Osteoblast (primary cell): ENCODE measurements at regions not wholly inside any gene's neighbourhood (a gene's known extent, or its start where the extent isn't known, plus 50 kb on each side); places are given as distances from the start of the nearest gene placed in this dataset.

Experiments used
- DNase-seq: peaks from one replicate; pipeline ENCODE4 v3.0.0; 2011; ENCODE audit warnings: low spot score, mixed read lengths; ENCODE audit not compliant: insufficient read length; ENCODE audit errors: missing footprints
- H2AFZ ChIP-seq: 2 replicates; pipeline ENCODE4 v1.6.0; 2011; ENCODE audit warnings: mild to moderate bottlenecking, low read length
- H3K27ac ChIP-seq: 2 replicates; pipeline ENCODE4 v1.5.1; 2011; ENCODE audit warnings: mild to moderate bottlenecking, low read depth, low read length, moderate library complexity
- H3K27me3 ChIP-seq: 2 replicates; pipeline ENCODE4 v1.6.0; 2012; ENCODE audit warnings: mild to moderate bottlenecking, control low read depth, inconsistent platforms, low read length, moderate library complexity; ENCODE audit not compliant: insufficient read depth
- H3K36me3 ChIP-seq: 2 replicates; pipeline ENCODE4 v1.5.1; 2011; ENCODE audit warnings: mild to moderate bottlenecking, low read length, control low read depth, moderate library complexity; ENCODE audit not compliant: insufficient read depth
- H3K4me1 ChIP-seq: 2 replicates; pipeline ENCODE4 v1.5.1; 2011; ENCODE audit warnings: mild to moderate bottlenecking, low read length, control low read depth, moderate library complexity; ENCODE audit not compliant: insufficient read depth
- H3K4me2 ChIP-seq: 2 replicates; pipeline ENCODE4 v1.6.0; 2011; ENCODE audit warnings: mild to moderate bottlenecking, low read length; ENCODE audit not compliant: insufficient read depth
- H3K4me3 ChIP-seq: fragments of 200-600 bp; sonication (generic); 3 replicates; pipeline ENCODE4 v1.5.1; 2012; ENCODE audit warnings: mild to moderate bottlenecking, low read length, inconsistent platforms; ENCODE audit not compliant: insufficient read depth
- H3K79me2 ChIP-seq: 2 replicates; pipeline ENCODE4 v1.6.0; 2012; ENCODE audit warnings: mild to moderate bottlenecking, low read length, control low read depth, inconsistent platforms; ENCODE audit not compliant: insufficient read depth
- H3K9me3 ChIP-seq: 2 replicates; pipeline ENCODE4 v1.5.1; 2011; ENCODE audit warnings: low read depth, low read length, control low read depth
- H4K20me1 ChIP-seq: 2 replicates; pipeline ENCODE4 v1.6.0; 2012; ENCODE audit warnings: mild to moderate bottlenecking, low read length, control low read depth; ENCODE audit not compliant: insufficient read depth
- TF ChIP-seq, protein P1 (sequence below): IDR thresholded peaks from 2 replicates; pipeline ENCODE4 v1.5.1; 2011; ENCODE audit warnings: mild to moderate bottlenecking, low read depth, low read length, moderate library complexity; ENCODE audit errors: extremely low read depth

DNA sequence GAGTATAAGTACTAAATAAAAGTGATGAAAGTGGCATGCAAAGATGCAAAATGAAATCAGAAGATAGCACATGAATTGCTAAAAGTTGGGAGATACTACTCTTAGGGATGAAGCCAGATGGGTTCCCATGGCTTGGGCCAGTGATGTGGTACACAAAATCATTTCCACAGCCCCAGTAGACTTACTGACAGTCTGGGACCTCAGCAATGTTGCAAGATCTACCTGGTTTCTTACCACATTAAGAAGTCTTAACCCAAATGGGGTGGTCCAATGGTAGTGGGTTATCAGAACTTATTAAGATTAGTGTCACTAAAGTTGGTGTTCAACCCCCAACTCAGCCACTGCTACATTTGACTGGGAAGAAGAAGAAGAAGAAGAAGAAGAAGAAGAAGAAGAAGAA, 227.7 kb upstream of the IRF2BP2 start:
- H3K27me3 ChIP-seq: no peaks in the 10 kb centered on the region
- H3K4me3 ChIP-seq: no peak overlapping the region
- no peak overlapping the region for H3K27ac ChIP-seq
- TF ChIP-seq, protein P1, sequence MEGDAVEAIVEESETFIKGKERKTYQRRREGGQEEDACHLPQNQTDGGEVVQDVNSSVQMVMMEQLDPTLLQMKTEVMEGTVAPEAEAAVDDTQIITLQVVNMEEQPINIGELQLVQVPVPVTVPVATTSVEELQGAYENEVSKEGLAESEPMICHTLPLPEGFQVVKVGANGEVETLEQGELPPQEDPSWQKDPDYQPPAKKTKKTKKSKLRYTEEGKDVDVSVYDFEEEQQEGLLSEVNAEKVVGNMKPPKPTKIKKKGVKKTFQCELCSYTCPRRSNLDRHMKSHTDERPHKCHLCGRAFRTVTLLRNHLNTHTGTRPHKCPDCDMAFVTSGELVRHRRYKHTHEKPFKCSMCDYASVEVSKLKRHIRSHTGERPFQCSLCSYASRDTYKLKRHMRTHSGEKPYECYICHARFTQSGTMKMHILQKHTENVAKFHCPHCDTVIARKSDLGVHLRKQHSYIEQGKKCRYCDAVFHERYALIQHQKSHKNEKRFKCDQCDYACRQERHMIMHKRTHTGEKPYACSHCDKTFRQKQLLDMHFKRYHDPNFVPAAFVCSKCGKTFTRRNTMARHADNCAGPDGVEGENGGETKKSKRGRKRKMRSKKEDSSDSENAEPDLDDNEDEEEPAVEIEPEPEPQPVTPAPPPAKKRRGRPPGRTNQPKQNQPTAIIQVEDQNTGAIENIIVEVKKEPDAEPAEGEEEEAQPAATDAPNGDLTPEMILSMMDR: no peak
- peaks cover 25% of the 10 kb centered on the region for H3K4me1 ChIP-seq
- no peaks in the 10 kb centered on the region for H3K9me3 ChIP-seq
- DNase-seq: peak; percentile 14
- H3K4me2 ChIP-seq: no peak overlapping the region
- no peaks in the 10 kb centered on the region for H3K36me3 ChIP-seq
- no peaks in the 10 kb centered on the region for H4K20me1 ChIP-seq
- no peak overlapping the region for H2AFZ ChIP-seq
- no peaks in the 10 kb centered on the region for H3K79me2 ChIP-seq

DNA sequence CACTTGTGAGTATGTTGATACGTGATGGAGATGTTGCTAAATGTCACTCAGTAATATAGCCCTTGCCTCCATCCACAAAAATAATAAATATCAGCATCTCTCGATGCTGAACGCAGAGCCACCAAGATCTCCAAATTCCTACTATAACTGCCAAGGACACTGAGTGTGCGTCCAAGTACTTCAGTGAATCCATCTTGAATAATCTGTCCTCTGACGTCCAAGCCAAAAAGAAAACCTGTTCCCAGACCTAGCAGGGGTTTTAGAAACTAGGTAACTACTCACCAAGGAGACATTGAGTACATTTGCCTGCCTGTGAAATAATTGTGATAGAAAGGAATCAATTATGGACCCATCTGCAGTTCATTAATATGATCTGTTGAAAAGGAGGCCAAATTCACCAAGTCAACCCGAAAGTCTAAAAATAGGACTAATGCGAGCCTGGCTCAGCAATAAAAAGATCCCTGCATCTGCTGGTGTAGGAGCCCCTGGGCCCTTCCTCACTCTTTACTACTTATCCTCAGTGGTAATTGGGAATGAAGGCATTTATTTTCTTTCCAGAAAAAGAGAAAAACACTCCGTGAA, 226.9 kb upstream of the IRF2BP2 start:
- no peak overlapping the region for H3K4me2 ChIP-seq
- no peaks in the 10 kb centered on the region for H3K79me2 ChIP-seq
- H4K20me1 ChIP-seq: no peaks in the 10 kb centered on the region
- TF ChIP-seq, protein P1: no peak
- no peak overlapping the region for H3K4me3 ChIP-seq
- H3K27ac ChIP-seq: no peak overlapping the region
- H3K27me3 ChIP-seq: no peaks in the 10 kb centered on the region
- no peaks in the 10 kb centered on the region for H3K36me3 ChIP-seq
- DNase-seq: no peak
- H2AFZ ChIP-seq: peak overlapping the region; percentile 36
- peaks cover 18% of the 10 kb centered on the region for H3K4me1 ChIP-seq
- no peaks in the 10 kb centered on the region for H3K9me3 ChIP-seq

DNA sequence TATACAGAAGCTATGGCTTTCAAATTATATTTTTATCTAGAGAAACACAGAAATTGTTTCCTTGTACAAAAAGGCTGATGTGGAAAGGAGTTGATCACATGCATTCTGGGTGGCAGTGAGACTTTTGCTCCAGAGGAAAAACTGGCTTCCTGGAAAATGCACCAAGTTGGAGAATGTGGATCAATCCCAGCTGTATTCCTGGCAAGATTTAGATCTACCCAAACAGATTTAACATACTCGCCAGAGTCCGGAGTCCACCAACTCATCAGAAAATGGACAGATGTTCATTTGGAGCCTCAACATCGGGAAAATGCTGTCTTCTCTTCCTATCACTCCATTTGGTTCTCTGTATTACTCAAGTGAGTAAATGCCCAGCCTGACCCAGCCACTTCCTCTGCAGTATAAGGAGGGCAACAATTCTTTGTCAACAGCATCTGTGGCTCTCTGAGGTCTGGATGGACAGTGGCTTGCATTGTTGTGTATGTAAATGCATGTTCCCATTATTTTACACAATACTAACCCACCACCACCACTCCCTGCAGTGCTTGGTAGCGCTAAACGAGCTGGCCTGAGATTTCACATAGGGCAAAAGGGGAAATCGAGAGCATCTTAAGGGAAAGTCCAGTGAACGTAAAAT, 226.2 kb upstream of the IRF2BP2 start:
- Histone ChIP-seq H4K20me1 (no peaks in the 10 kb centered on the region), H3K4me1 (peaks cover 10% of the 10 kb centered on the region), H3K36me3 (no peaks in the 10 kb centered on the region), H3K4me3 (no peak overlapping the region), H3K4me2 (no peak overlapping the region), H3K27ac (no peak overlapping the region), H3K9me3 (no peaks in the 10 kb centered on the region), H3K79me2 (no peaks in the 10 kb centered on the region), H2AFZ (no peak overlapping the region), H3K27me3 (no peaks in the 10 kb centered on the region)
- TF ChIP-seq, protein P1: no peak
- no peak for DNase-seq

DNA sequence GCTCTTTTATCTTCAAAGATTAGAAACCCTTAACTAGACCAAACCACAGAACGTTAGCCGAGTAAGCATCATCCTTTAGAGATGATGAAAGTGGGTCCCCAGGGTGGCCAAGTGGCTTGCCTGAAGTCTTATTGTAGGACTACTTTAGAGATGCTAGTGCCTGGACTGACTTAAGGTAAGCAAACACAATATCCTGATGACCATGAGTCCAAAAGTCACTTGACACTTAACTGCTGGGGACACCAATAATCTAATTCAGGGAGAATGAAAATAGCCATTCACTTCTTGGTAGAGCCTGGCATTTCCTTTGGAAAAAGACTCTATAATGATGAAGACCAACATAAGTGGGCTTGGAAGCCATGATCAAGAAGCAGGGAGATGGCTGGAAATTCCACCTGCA, 225.3 kb upstream of the IRF2BP2 start:
- Histone ChIP-seq H4K20me1 (no peaks in the 10 kb centered on the region), H3K36me3 (no peaks in the 10 kb centered on the region), H3K4me2 (no peak overlapping the region)

More for the DNA sequence above, 225.3 kb upstream of the IRF2BP2 start:
- Histone ChIP-seq H3K79me2 (no peaks in the 10 kb centered on the region), H3K9me3 (no peaks in the 10 kb centered on the region), H3K27me3 (no peaks in the 10 kb centered on the region), H3K4me1 (peaks cover 3% of the 10 kb centered on the region), H3K27ac (no peak overlapping the region), H2AFZ (no peak overlapping the region), H3K4me3 (no peak overlapping the region)
- TF ChIP-seq, protein P1: no peak
- DNase-seq: no peak
